GM04503 (cell line): ENCODE measurements at regions not wholly inside any gene's neighbourhood (a gene's known extent, or its start where the extent isn't known, plus 50 kb on each side); places are given as distances from the start of the nearest gene placed in this dataset.
"Not testable (repeated sequence)": the region's sequence is repeated elsewhere in the genome, so short reads cannot be mapped to it uniquely, and the experiment has no call there.

ENCODE experiments used
- DNase-seq: peaks from one replicate; pipeline ENCODE4 v3.0.0-alpha.2; 2012; ENCODE audit warnings: low read depth

GRCh38 chrX:108843039-108843438 lies 106.7 kb upstream of the IRS4 start:
- not testable (repeated sequence) for DNase-seq

GRCh38 chrX:108833993-108834392 lies 97.6 kb upstream of the IRS4 start:
- DNase-seq = no peak

- no peak for DNase-seq
Measured at GRCh38 chrX:108811891-108812290, 75.5 kb upstream of the IRS4 start.

GRCh38 chrX:108795240-108795639 lies 58.9 kb upstream of the IRS4 start:
- no peak for DNase-seq
